Muscle layer of duodenum (tissue), 2 donors: ENCODE measurements at regions not wholly inside any gene's neighbourhood (a gene's known extent, or its start where the extent isn't known, plus 50 kb on each side); places are given as distances from the start of the nearest gene placed in this dataset.

Experiments used
- H3K27ac ChIP-seq: one replicate; pipeline ENCODE4 v1.7.0; 2013; ENCODE audit warnings: mild to moderate bottlenecking, low read length
- H3K27me3 ChIP-seq: one replicate; pipeline ENCODE4 v1.7.0; 2013; ENCODE audit warnings: low read depth, mild to moderate bottlenecking, control low read depth, low read length
- H3K36me3 ChIP-seq, 2 donors: one replicate each; pipeline ENCODE4 v1.7.0; 2013; ENCODE audit warnings: low read length in 2 of 2, control low read depth in 1 of 2, mild to moderate bottlenecking in 1 of 2; ENCODE audit not compliant: insufficient read depth in 2 of 2, control insufficient read depth in 1 of 2
- H3K4me1 ChIP-seq, 2 donors: one replicate each; pipeline ENCODE4 v1.7.0; 2013; ENCODE audit warnings: low read length in 2 of 2, mild to moderate bottlenecking in 2 of 2, control low read depth in 1 of 2, moderate library complexity in 1 of 2; ENCODE audit not compliant: insufficient read depth in 2 of 2, control insufficient read depth in 1 of 2
- H3K4me3 ChIP-seq, 2 donors: one replicate each; pipeline ENCODE4 v1.7.0; 2013; ENCODE audit warnings: low read length in 2 of 2, low read depth in 1 of 2, mild to moderate bottlenecking in 1 of 2
- H3K9me3 ChIP-seq, 2 donors: one replicate each; pipeline ENCODE4 v1.7.0; 2013; ENCODE audit warnings: low read length in 2 of 2, control low read depth in 1 of 2, mild to moderate bottlenecking in 1 of 2; ENCODE audit not compliant: control insufficient read depth in 1 of 2
- donor health status: healthy.

GRCh38 chr13:89899302-89900103 is 1448.0 kb upstream of the MIR17HG start:
- no peaks in the 10 kb centered on the region for H3K9me3 ChIP-seq
- no peak overlapping the region for H3K4me3 ChIP-seq
- H3K4me1 ChIP-seq, result no peaks in the 10 kb centered on the region
- H3K27me3 ChIP-seq, result no peaks in the 10 kb centered on the region
- H3K27ac ChIP-seq, result no peak overlapping the region
- no peaks in the 10 kb centered on the region for H3K36me3 ChIP-seq

GRCh38 chr13:89900104-89900765 is 1447.3 kb upstream of the MIR17HG start:
- H3K36me3 ChIP-seq, result no peaks in the 10 kb centered on the region
- no peak overlapping the region for H3K4me3 ChIP-seq
- no peaks in the 10 kb centered on the region for H3K9me3 ChIP-seq

GRCh38 chr13:89902223-89902622 is 1445.3 kb upstream of the MIR17HG start:
- no peak overlapping the region for H3K27ac ChIP-seq
- H3K4me3 ChIP-seq, result no peak overlapping the region
- no peaks in the 10 kb centered on the region for H3K4me1 ChIP-seq
- no peaks in the 10 kb centered on the region for H3K36me3 ChIP-seq
- H3K27me3 ChIP-seq, result no peaks in the 10 kb centered on the region
- no peaks in the 10 kb centered on the region for H3K9me3 ChIP-seq

More at GRCh38 chr13:89900104-89900765, 1447.3 kb upstream of the MIR17HG start:
- Histone ChIP-seq H3K4me1 (no peaks in the 10 kb centered on the region), H3K27ac (no peak overlapping the region), H3K27me3 (no peaks in the 10 kb centered on the region)

GRCh38 chr13:89903115-89903514 is 1444.4 kb upstream of the MIR17HG start:
- Histone ChIP-seq H3K4me1 (no peaks in the 10 kb centered on the region), H3K36me3 (no peaks in the 10 kb centered on the region), H3K9me3 (no peaks in the 10 kb centered on the region), H3K4me3 (no peak overlapping the region), H3K27ac (no peak overlapping the region), H3K27me3 (no peaks in the 10 kb centered on the region)

- Histone ChIP-seq H3K9me3 (no peaks in the 10 kb centered on the region), H3K4me1 (no peaks in the 10 kb centered on the region), H3K36me3 (no peaks in the 10 kb centered on the region), H3K27me3 (no peaks in the 10 kb centered on the region), H3K4me3 (no peak overlapping the region), H3K27ac (no peak overlapping the region)
These were observed 1437.3 kb upstream of the MIR17HG start for GRCh38 chr13:89910166-89910565.

- Histone ChIP-seq H3K9me3 (no peaks in the 10 kb centered on the region), H3K27me3 (no peaks in the 10 kb centered on the region), H3K4me1 (no peaks in the 10 kb centered on the region), H3K4me3 (no peak overlapping the region), H3K36me3 (no peaks in the 10 kb centered on the region), H3K27ac (no peak overlapping the region)
These were observed 1430.9 kb upstream of the MIR17HG start for GRCh38 chr13:89916551-89916950.

- H3K4me1 ChIP-seq, result no peaks in the 10 kb centered on the region
- H3K4me3 ChIP-seq, result no peak overlapping the region
- no peak overlapping the region for H3K27ac ChIP-seq
- H3K27me3 ChIP-seq, result no peaks in the 10 kb centered on the region
- H3K9me3 ChIP-seq, result no peaks in the 10 kb centered on the region
- no peaks in the 10 kb centered on the region for H3K36me3 ChIP-seq
These were observed 1427.0 kb upstream of the MIR17HG start for GRCh38 chr13:89920461-89920860.

- Histone ChIP-seq H3K9me3 (no peaks in the 10 kb centered on the region), H3K4me1 (no peaks in the 10 kb centered on the region), H3K4me3 (no peak overlapping the region), H3K36me3 (no peaks in the 10 kb centered on the region), H3K27me3 (no peaks in the 10 kb centered on the region), H3K27ac (no peak overlapping the region)
These were observed 1424.4 kb upstream of the MIR17HG start for GRCh38 chr13:89923052-89923451.

- H3K27me3 ChIP-seq, result no peaks in the 10 kb centered on the region
- no peaks in the 10 kb centered on the region for H3K9me3 ChIP-seq
- H3K4me1 ChIP-seq, result no peaks in the 10 kb centered on the region
- no peaks in the 10 kb centered on the region for H3K36me3 ChIP-seq
- H3K4me3 ChIP-seq, result no peak overlapping the region
- H3K27ac ChIP-seq, result no peak overlapping the region
These were observed 1423.8 kb upstream of the MIR17HG start for GRCh38 chr13:89923736-89924135.

GRCh38 chr13:89925107-89925506 is 1422.4 kb upstream of the MIR17HG start:
- H3K36me3 ChIP-seq, result no peaks in the 10 kb centered on the region
- no peaks in the 10 kb centered on the region for H3K4me1 ChIP-seq
- no peaks in the 10 kb centered on the region for H3K9me3 ChIP-seq
- H3K27ac ChIP-seq, result no peak overlapping the region
- no peaks in the 10 kb centered on the region for H3K27me3 ChIP-seq
- no peak overlapping the region for H3K4me3 ChIP-seq

- H3K4me1 ChIP-seq, result no peaks in the 10 kb centered on the region
- H3K27me3 ChIP-seq, result no peaks in the 10 kb centered on the region
- H3K4me3 ChIP-seq, result no peak overlapping the region
- no peak overlapping the region for H3K27ac ChIP-seq
- no peaks in the 10 kb centered on the region for H3K36me3 ChIP-seq
- H3K9me3 ChIP-seq, result no peaks in the 10 kb centered on the region
These were observed 1416.6 kb upstream of the MIR17HG start for GRCh38 chr13:89930861-89931260.
